Caco-2 (cell line): ENCODE measurements at regions not wholly inside any gene's neighbourhood (a gene's known extent, or its start where the extent isn't known, plus 50 kb on each side); places are given as distances from the start of the nearest gene placed in this dataset.

Experiments used
- BruUV-seq: library from RNA; stranded (reverse); fragments of 400-500 nt; replicated peaks from 2 replicates; lab custom pipeline; 2021; lab: Mats Ljungman, UMichigan
- CTCF ChIA-PET: fragments of 300-600 bp; sonication (Branson Sonifier 250); formaldehyde crosslinking; loops from one replicate; lab custom pipeline; 2022; ENCODE audit warnings: antibody characterized with exemption; lab: Charles Lee
- POLR2A ChIA-PET: fragments of 300-600 bp; sonication (Branson Sonifier 250); formaldehyde crosslinking; loops from one replicate; lab custom pipeline; 2022; ENCODE audit warnings: antibody characterized with exemption; lab: Charles Lee
- DNase-seq, 2 experiments: peaks; one replicate each; pipeline versions ENCODE4 v3.0.0 to v3.0.0-alpha.2; 2020 to 2022
- H3K27me3 ChIP-seq: replicated peaks from 2 replicates; pipeline ENCODE4 v1.6.0; 2011; ENCODE audit warnings: low read length; ENCODE audit not compliant: control insufficient read depth, insufficient read depth
- H3K36me3 ChIP-seq: 2 replicates; pipeline ENCODE4 v1.5.1; 2011; ENCODE audit warnings: low read length; ENCODE audit not compliant: control insufficient read depth, insufficient read depth
- H3K4me1 ChIP-seq: fragments of 250-450 bp; sonication (Bioruptor Pico); 2 replicates; pipeline ENCODE4 v1.5.1; 2020; ENCODE audit warnings: mild to moderate bottlenecking
- H3K4me3 ChIP-seq: 2 replicates; pipeline ENCODE4 v1.5.1; 2011; ENCODE audit warnings: low read depth, mild to moderate bottlenecking, control low read depth, low read length
- H3K9me3 ChIP-seq: fragments of 250-450 bp; sonication (Bioruptor Pico); 2 replicates; pipeline ENCODE4 v1.5.1; 2020; ENCODE audit warnings: mild to moderate bottlenecking, moderate library complexity
- H3K27ac Mint-ChIP-seq: one replicate; pipeline ENCODE4 v1.8.0; 2022; ENCODE audit warnings: mixed read lengths; ENCODE audit not compliant: unreplicated experiment
- H3K27me3 Mint-ChIP-seq: one replicate; pipeline ENCODE4 v1.8.0; 2022; ENCODE audit warnings: mixed read lengths; ENCODE audit not compliant: insufficient read depth, unreplicated experiment
- H3K36me3 Mint-ChIP-seq: one replicate; pipeline ENCODE4 v1.8.0; 2022; ENCODE audit warnings: mild to moderate bottlenecking, mixed read lengths; ENCODE audit not compliant: insufficient read depth, unreplicated experiment
- H3K4me1 Mint-ChIP-seq: one replicate; pipeline ENCODE4 v1.8.0; 2022; ENCODE audit warnings: low read depth, mixed read lengths; ENCODE audit not compliant: unreplicated experiment
- H3K4me3 Mint-ChIP-seq: one replicate; pipeline ENCODE4 v1.8.0; 2022; ENCODE audit warnings: mild to moderate bottlenecking, moderate library complexity, mixed read lengths; ENCODE audit not compliant: unreplicated experiment
- H3K9me3 Mint-ChIP-seq: one replicate; pipeline ENCODE4 v1.8.0; 2022; ENCODE audit warnings: mixed read lengths; ENCODE audit not compliant: unreplicated experiment
- CTCF ChIP-seq, 2 experiments: fragments of 200-600 bp in 1 of 2; IDR thresholded peaks; 1 replicate in 1 of 2; 2 replicates in 1 of 2; pipeline versions ENCODE4 v1.5.1 to v1.8.0; 2011 to 2022; ENCODE audit warnings: antibody characterized with exemption in 1 of 2, control low read depth in 1 of 2, inconsistent platforms in 1 of 2, low read depth in 1 of 2, low read length in 1 of 2, mild to moderate bottlenecking in 1 of 2, moderate library complexity in 1 of 2; ENCODE audit not compliant: insufficient read depth in 1 of 2, severe bottlenecking in 1 of 2, unreplicated experiment in 1 of 2
- intact Hi-C: fragments of 100-400 bp; cut with micrococcal nuclease; formaldehyde crosslinking; loops from one replicate; pipeline ENCODE4 v1.10.0; 2022; ENCODE audit not compliant: unreplicated experiment

DNA sequence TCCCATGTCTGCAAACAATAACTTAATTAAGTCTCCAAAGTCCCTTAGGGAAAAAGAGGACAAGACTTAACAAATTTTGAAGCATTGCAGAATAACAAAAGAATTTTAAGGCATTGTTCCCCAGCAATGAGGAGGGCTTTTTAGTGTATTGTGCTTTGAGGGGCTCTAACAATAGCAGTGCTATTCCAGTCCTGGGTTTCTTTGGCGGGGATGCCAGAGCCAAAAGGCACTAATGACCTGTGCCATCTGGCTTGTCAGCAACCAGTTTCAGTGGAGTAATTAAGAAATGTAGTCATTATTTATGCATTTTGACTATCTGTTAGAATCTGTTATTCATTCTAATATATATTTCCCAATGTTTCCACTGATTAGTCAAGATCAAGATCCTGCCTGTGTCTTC lies 575.4 kb downstream of the SPRY1 start:
- ChIA-PET CTCF (no interaction called here), POLR2A (no interaction called here)
- no TSS peak for BruUV-seq
- intact Hi-C loops: no loop called here
- Histone ChIP-seq H3K27me3 (no peaks in the 10 kb centered on the region), H3K36me3 (no peaks in the 10 kb centered on the region), H3K4me1 (no peaks in the 10 kb centered on the region; the same call in 1 of the 2 replicates), H3K9me3 (no peaks in the 10 kb centered on the region), H3K4me3 (no peak overlapping the region)
- Mint-ChIP-seq H3K27me3 (no peaks in the 10 kb centered on the region), H3K4me3 (no peak overlapping the region), H3K4me1 (no peaks in the 10 kb centered on the region), H3K9me3 (no peaks in the 10 kb centered on the region), H3K27ac (no peak overlapping the region), H3K36me3 (no peaks in the 10 kb centered on the region)
- TF ChIP-seq CTCF (IDR thresholded peaks at IDR 0.05; ENCODE audit: insufficient read depth in 1 of 2, low read depth in 1 of 2, low read length in 1 of 2, severe bottlenecking in 1 of 2, unreplicated experiment in 1 of 2): no peak
- DNase-seq: no peak

GRCh38 chr4:123974386-123975149 lies 578.0 kb downstream of the SPRY1 start:
- BruUV-seq: no TSS peak

GRCh38 chr4:123976285-123976684 lies 579.7 kb downstream of the SPRY1 start:
- H3K27me3 Mint-ChIP-seq: no peaks in the 10 kb centered on the region
- no peaks in the 10 kb centered on the region for H3K36me3 Mint-ChIP-seq
- no peak overlapping the region for H3K4me3 ChIP-seq
- H3K36me3 ChIP-seq: no peaks in the 10 kb centered on the region
- 0 out of 2 replicates have a peak, but pooled peaks cover 6% of the 10 kb centered on the region for H3K9me3 ChIP-seq
- POLR2A ChIA-PET: no interaction called here
- H3K4me3 Mint-ChIP-seq: no peak overlapping the region
- CTCF ChIA-PET: no interaction called here
- DNase-seq: no peak
- no peaks in the 10 kb centered on the region for H3K27me3 ChIP-seq
- H3K27ac Mint-ChIP-seq: no peak overlapping the region
- intact Hi-C loops: no loop called here
- H3K4me1 Mint-ChIP-seq: no peaks in the 10 kb centered on the region
- no TSS peak for BruUV-seq
- no peak for TF ChIP-seq CTCF (IDR thresholded peaks at IDR 0.05; ENCODE audit: insufficient read depth in 1 of 2, low read depth in 1 of 2, low read length in 1 of 2, severe bottlenecking in 1 of 2, unreplicated experiment in 1 of 2)
- H3K4me1 ChIP-seq: peaks cover 6% of the 10 kb centered on the region; the same call in 1 of the 2 replicates
- H3K9me3 Mint-ChIP-seq: no peaks in the 10 kb centered on the region

More at GRCh38 chr4:123974386-123975149, 578.0 kb downstream of the SPRY1 start:
- H3K27me3 Mint-ChIP-seq: no peaks in the 10 kb centered on the region
- Histone ChIP-seq H3K4me1 (peaks cover 6% of the 10 kb centered on the region; the same call in 1 of the 2 replicates), H3K9me3 (0 out of 2 replicates have a peak, but pooled peaks cover 6% of the 10 kb centered on the region), H3K36me3 (no peaks in the 10 kb centered on the region), H3K27me3 (no peaks in the 10 kb centered on the region), H3K4me3 (no peak overlapping the region)
- no peak overlapping the region for H3K4me3 Mint-ChIP-seq
- H3K4me1 Mint-ChIP-seq: no peaks in the 10 kb centered on the region
- TF ChIP-seq CTCF (IDR thresholded peaks at IDR 0.05; ENCODE audit: insufficient read depth in 1 of 2, low read depth in 1 of 2, low read length in 1 of 2, severe bottlenecking in 1 of 2, unreplicated experiment in 1 of 2): no peak
- H3K36me3 Mint-ChIP-seq: no peaks in the 10 kb centered on the region
- no peaks in the 10 kb centered on the region for H3K9me3 Mint-ChIP-seq
- intact Hi-C loops: no loop called here
- ChIA-PET POLR2A (no interaction called here), CTCF (no interaction called here)
- no peak for DNase-seq
- H3K27ac Mint-ChIP-seq: no peak overlapping the region
